Stomach (tissue), 8 donors: ENCODE measurements at regions not wholly inside any gene's neighbourhood (a gene's known extent, or its start where the extent isn't known, plus 50 kb on each side); places are given as distances from the start of the nearest gene placed in this dataset.

ENCODE experiments used
- DNase-seq, 2 donors: peaks; one replicate each; pipeline versions ENCODE4 v3.0.0 to v3.0.0-alpha.2; 2013 to 2019
- H3K27ac ChIP-seq, 5 donors: fragments of 200-600 bp in 4 of 5; sonication (generic) in 4 of 5; one replicate each; pipeline ENCODE4 v1.5.1; 2013 to 2019; ENCODE audit warnings: mild to moderate bottlenecking in 1 of 5, moderate library complexity in 1 of 5
- H3K27me3 ChIP-seq, 3 donors: fragments of 200-600 bp; sonication (generic); one replicate each; pipeline ENCODE4 v1.5.1; 2017 to 2019; ENCODE audit warnings: mixed run types in 1 of 3
- H3K36me3 ChIP-seq, 4 donors: fragments of 200-600 bp; sonication (generic); 1 replicate in 3 of 4; 2 replicates in 1 of 4; pipeline ENCODE4 v1.5.1; 2016 to 2019
- H3K4me1 ChIP-seq, 4 donors: fragments of 200-600 bp; sonication (generic); one replicate each; pipeline ENCODE4 v1.5.1; 2016 to 2019
- H3K4me3 ChIP-seq, 4 donors: fragments of 200-600 bp; sonication (generic) in 3 of 4; one replicate each; pipeline ENCODE4 v1.5.1; 2016 to 2019; ENCODE audit warnings: mild to moderate bottlenecking in 1 of 4
- H3K9me3 ChIP-seq, 4 donors: fragments of 200-600 bp; sonication (generic); one replicate each; pipeline ENCODE4 v1.5.1; 2016 to 2019
- CTCF ChIP-seq, 7 experiments: fragments of 450-650 bp in 4 of 7; fragments of 200-600 bp in 3 of 7; sonication (generic) in 3 of 7; IDR thresholded peaks; one replicate each; pipeline ENCODE4 v1.5.1; 2016 to 2019; ENCODE audit warnings: antibody characterized with exemption in 7 of 7, control low read depth in 2 of 7, mild to moderate bottlenecking in 1 of 7
- EP300 ChIP-seq: sonication (generic); formaldehyde crosslinking; IDR thresholded peaks from one replicate; pipeline ENCODE4 v1.6.1; 2017; ENCODE audit warnings: antibody characterized with exemption
- POLR2A ChIP-seq, 4 donors: fragments of 450-650 bp; IDR thresholded peaks; one replicate each; pipeline ENCODE4 v1.6.1; 2016; ENCODE audit warnings: antibody characterized with exemption in 4 of 4, control low read depth in 2 of 4, mild to moderate bottlenecking in 1 of 4, moderate library complexity in 1 of 4
- POLR2AphosphoS5 ChIP-seq, 3 donors: sonication (generic); formaldehyde crosslinking; IDR thresholded peaks; one replicate each; pipeline ENCODE4 v1.6.1; 2016; ENCODE audit warnings: antibody characterized with exemption in 3 of 3
- WGBS, 5 donors: extraction: QIAGEN DNeasy Blood & Tissue Kit in 3 of 5; methylation state at CpG; one replicate each; pipeline versions ENCODE4 v1.1.5 to v1.1.7; 2013 to 2018; 5-methylcytosine and 5-hydroxymethylcytosine counted together
- intact Hi-C: fragments of 100-400 bp; cut with DNase I; formaldehyde crosslinking; loops from one replicate; pipeline ENCODE4 v1.15.1; 2023; ENCODE audit warnings: low total_unique reads
- donor health status: healthy with polysubstance abuse.
- donor health status: Bipolar disorder and iron deficiency.
- donor health status: healthy.

- DNase-seq: no peak
- H3K4me1 ChIP-seq: no peaks in the 10 kb centered on the region
- H3K27me3 ChIP-seq: peaks cover 0 to 5% (median 0%) of the 10 kb centered on the region in 3 donors
- WGBS, 5 donors: 71 to 84% (median 80%) methylated on average over 4 to 5 of the region's 5 CpGs
- intact Hi-C loops: no loop called here
- H3K4me3 ChIP-seq: no peak overlapping the region
- H3K36me3 ChIP-seq: no peaks in the 10 kb centered on the region
- no peak overlapping the region for H3K27ac ChIP-seq
- H3K9me3 ChIP-seq: peaks cover 0 to 26% (median 9%) of the 10 kb centered on the region in 4 donors
- TF ChIP-seq CTCF (IDR thresholded peaks at IDR 0.05) (no peak), POLR2A (IDR thresholded peaks at IDR 0.05) (no peak), EP300 (no peak), POLR2AphosphoS5 (IDR thresholded peaks at IDR 0.05) (no peak)
Measured at GRCh38 chrX:39541881-39542280, 555.9 kb downstream of the BCOR start.

GRCh38 chrX:39542316-39542715 lies 555.4 kb downstream of the BCOR start:
- H3K4me3 ChIP-seq: no peak overlapping the region
- no peak overlapping the region for H3K27ac ChIP-seq
- peaks cover 0 to 5% (median 0%) of the 10 kb centered on the region in 3 donors for H3K27me3 ChIP-seq
- TF ChIP-seq CTCF (IDR thresholded peaks at IDR 0.05) (no peak), POLR2AphosphoS5 (IDR thresholded peaks at IDR 0.05) (no peak), EP300 (no peak), POLR2A (IDR thresholded peaks at IDR 0.05) (no peak)
- peaks cover 0 to 26% (median 9%) of the 10 kb centered on the region in 4 donors for H3K9me3 ChIP-seq
- 67 to 71% (median 68%) methylated on average over 12 of the region's 12 CpGs for WGBS, 5 donors
- intact Hi-C loops: no loop called here
- H3K36me3 ChIP-seq: no peaks in the 10 kb centered on the region
- no peaks in the 10 kb centered on the region for H3K4me1 ChIP-seq
- no peak for DNase-seq

- H3K4me3 ChIP-seq: no peak overlapping the region
- 62 to 80% (median 73%) methylated on average over 9 to 11 of the region's 11 CpGs for WGBS, 5 donors
- TF ChIP-seq EP300 (no peak), POLR2A (IDR thresholded peaks at IDR 0.05) (no peak), CTCF (IDR thresholded peaks at IDR 0.05) (no peak), POLR2AphosphoS5 (IDR thresholded peaks at IDR 0.05) (no peak)
- no peak for DNase-seq
- no peak overlapping the region for H3K27ac ChIP-seq
- H3K4me1 ChIP-seq: no peaks in the 10 kb centered on the region
- H3K9me3 ChIP-seq: peaks cover 0 to 29% (median 13%) of the 10 kb centered on the region in 4 donors
- H3K27me3 ChIP-seq: peaks cover 0 to 14% (median 0%) of the 10 kb centered on the region in 3 donors
- intact Hi-C loops: no loop called here
- H3K36me3 ChIP-seq: no peaks in the 10 kb centered on the region
Measured at GRCh38 chrX:39550795-39551361, 546.9 kb downstream of the BCOR start.

GRCh38 chrX:39551762-39552161 lies 546.0 kb downstream of the BCOR start:
- H3K4me1 ChIP-seq: no peaks in the 10 kb centered on the region
- TF ChIP-seq POLR2AphosphoS5 (IDR thresholded peaks at IDR 0.05): no peak
- no peak for TF ChIP-seq EP300
- TF ChIP-seq CTCF (IDR thresholded peaks at IDR 0.05): no peak
- no peak for TF ChIP-seq POLR2A (IDR thresholded peaks at IDR 0.05)
- no peaks in the 10 kb centered on the region for H3K36me3 ChIP-seq
- H3K27ac ChIP-seq: no peak overlapping the region
- no peak overlapping the region for H3K4me3 ChIP-seq
- WGBS, 5 donors: 31 to 51% (median 42%) methylated on average over 2 of the region's 2 CpGs
- DNase-seq: no peak
- intact Hi-C loops: no loop called here
- H3K27me3 ChIP-seq: peaks cover 0 to 14% (median 0%) of the 10 kb centered on the region in 3 donors
- H3K9me3 ChIP-seq: peaks cover 0 to 29% (median 13%) of the 10 kb centered on the region in 4 donors
